ENCODE measurements at regions not wholly inside any gene's neighbourhood (a gene's known extent, or its start where the extent isn't known, plus 50 kb on each side); places are given as distances from the start of the nearest gene placed in this dataset.

GRCh38 chr21:24007592-24007991, 1599.7 kb downstream of the MRPL39 start:
- H3K9me3 Mint-ChIP-seq (ENCODE audit: unreplicated experiment), result peaks cover 4% of the 10 kb centered on the region
- H3K27ac Mint-ChIP-seq (ENCODE audit: unreplicated experiment), result no peak overlapping the region
- DNase-seq (ENCODE audit: low read depth) (no peak), FAIRE-seq (no peak)
- Histone ChIP-seq H3K27ac (ENCODE audit: low read depth, low read length) (no peak overlapping the region), H3K9me3 (ENCODE audit: insufficient read depth, low read depth, low read length) (no peaks in the 10 kb centered on the region), H3K9ac (ENCODE audit: low read length) (no peak overlapping the region), H3K4me2 (ENCODE audit: low read length) (no peak overlapping the region), H3K36me3 (ENCODE audit: insufficient read depth, low read length) (no peaks in the 10 kb centered on the region), H3K27me3 (ENCODE audit: insufficient read depth, low read length) (no peaks in the 10 kb centered on the region), H3K4me1 (ENCODE audit: insufficient read depth, low read length) (no peaks in the 10 kb centered on the region), H2AFZ (ENCODE audit: low read depth, low read length) (no peak overlapping the region), H4K20me1 (ENCODE audit: insufficient read depth, low read length) (no peaks in the 10 kb centered on the region), H3K79me2 (ENCODE audit: insufficient read depth, low read length) (no peaks in the 10 kb centered on the region), H3K4me3 (ENCODE audit: insufficient read depth, low read depth, low read length) (no peak overlapping the region)
- H3K27me3 Mint-ChIP-seq (ENCODE audit: low read depth, unreplicated experiment), result no peaks in the 10 kb centered on the region
- no peaks in the 10 kb centered on the region for H3K36me3 Mint-ChIP-seq (ENCODE audit: low read depth, unreplicated experiment)
- H3K4me3 Mint-ChIP-seq (ENCODE audit: unreplicated experiment), result no peak overlapping the region
- TF ChIP-seq CTCF (IDR thresholded peaks at IDR 0.05; ENCODE audit: insufficient read depth, low read depth, low read length), result no peak
- no peak for TF ChIP-seq EZH2 (IDR thresholded peaks at IDR 0.05; ENCODE audit: insufficient read depth, low read length)
- H3K4me1 Mint-ChIP-seq (ENCODE audit: low read depth, unreplicated experiment), result no peaks in the 10 kb centered on the region

- H3K27me3 ChIP-seq (ENCODE audit: insufficient read depth, low read length), result no peaks in the 10 kb centered on the region
- FAIRE-seq (no peak), DNase-seq (ENCODE audit: low read depth) (no peak)
- no peaks in the 10 kb centered on the region for H3K4me1 ChIP-seq (ENCODE audit: insufficient read depth, low read length)
- H3K36me3 Mint-ChIP-seq (ENCODE audit: low read depth, unreplicated experiment), result no peaks in the 10 kb centered on the region
- peaks cover 6% of the 10 kb centered on the region for H3K9me3 Mint-ChIP-seq (ENCODE audit: unreplicated experiment)
- H3K4me1 Mint-ChIP-seq (ENCODE audit: low read depth, unreplicated experiment), result no peaks in the 10 kb centered on the region
- TF ChIP-seq EZH2 (IDR thresholded peaks at IDR 0.05; ENCODE audit: insufficient read depth, low read length), result no peak
- TF ChIP-seq CTCF (IDR thresholded peaks at IDR 0.05; ENCODE audit: insufficient read depth, low read depth, low read length), result no peak
- no peaks in the 10 kb centered on the region for H3K79me2 ChIP-seq (ENCODE audit: insufficient read depth, low read length)
- H3K4me3 ChIP-seq (ENCODE audit: insufficient read depth, low read depth, low read length), result no peak overlapping the region
- no peaks in the 10 kb centered on the region for H3K27me3 Mint-ChIP-seq (ENCODE audit: low read depth, unreplicated experiment)
- no peaks in the 10 kb centered on the region for H3K9me3 ChIP-seq (ENCODE audit: insufficient read depth, low read depth, low read length)
- H3K36me3 ChIP-seq (ENCODE audit: insufficient read depth, low read length), result no peaks in the 10 kb centered on the region
- no peak overlapping the region for H3K27ac Mint-ChIP-seq (ENCODE audit: unreplicated experiment)
- H2AFZ ChIP-seq (ENCODE audit: low read depth, low read length), result no peak overlapping the region
- H3K27ac ChIP-seq (ENCODE audit: low read depth, low read length), result no peak overlapping the region
- no peak overlapping the region for H3K4me2 ChIP-seq (ENCODE audit: low read length)
- H3K9ac ChIP-seq (ENCODE audit: low read length), result no peak overlapping the region
- no peaks in the 10 kb centered on the region for H4K20me1 ChIP-seq (ENCODE audit: insufficient read depth, low read length)
- no peak overlapping the region for H3K4me3 Mint-ChIP-seq (ENCODE audit: unreplicated experiment)
Observed at GRCh38 chr21:23986987-23987386, 1620.3 kb downstream of the MRPL39 start.

- Histone ChIP-seq H3K4me2 (ENCODE audit: low read length) (no peak overlapping the region), H4K20me1 (ENCODE audit: insufficient read depth, low read length) (no peaks in the 10 kb centered on the region), H3K9ac (ENCODE audit: low read length) (no peak overlapping the region), H3K27me3 (ENCODE audit: insufficient read depth, low read length) (no peaks in the 10 kb centered on the region), H3K9me3 (ENCODE audit: insufficient read depth, low read depth, low read length) (no peaks in the 10 kb centered on the region), H3K4me3 (ENCODE audit: insufficient read depth, low read depth, low read length) (no peak overlapping the region), H3K79me2 (ENCODE audit: insufficient read depth, low read length) (no peaks in the 10 kb centered on the region), H3K4me1 (ENCODE audit: insufficient read depth, low read length) (no peaks in the 10 kb centered on the region), H3K36me3 (ENCODE audit: insufficient read depth, low read length) (no peaks in the 10 kb centered on the region), H2AFZ (ENCODE audit: low read depth, low read length) (no peak overlapping the region), H3K27ac (ENCODE audit: low read depth, low read length) (no peak overlapping the region)
- no peaks in the 10 kb centered on the region for H3K27me3 Mint-ChIP-seq (ENCODE audit: low read depth, unreplicated experiment)
- H3K4me3 Mint-ChIP-seq (ENCODE audit: unreplicated experiment), result no peak overlapping the region
- peaks cover 6% of the 10 kb centered on the region for H3K9me3 Mint-ChIP-seq (ENCODE audit: unreplicated experiment)
- no peaks in the 10 kb centered on the region for H3K36me3 Mint-ChIP-seq (ENCODE audit: low read depth, unreplicated experiment)
- no peak overlapping the region for H3K27ac Mint-ChIP-seq (ENCODE audit: unreplicated experiment)
- no peak for DNase-seq (ENCODE audit: low read depth)
- no peaks in the 10 kb centered on the region for H3K4me1 Mint-ChIP-seq (ENCODE audit: low read depth, unreplicated experiment)
- no peak for TF ChIP-seq CTCF (IDR thresholded peaks at IDR 0.05; ENCODE audit: insufficient read depth, low read depth, low read length)
- FAIRE-seq, result no peak
Observed at GRCh38 chr21:23986214-23986613, 1621.1 kb downstream of the MRPL39 start.

All from astrocyte (in vitro differentiated cells and primary cell).